ENCODE measurements at regions not wholly inside any gene's neighbourhood (a gene's known extent, or its start where the extent isn't known, plus 50 kb on each side); places are given as distances from the start of the nearest gene placed in this dataset.

DNA sequence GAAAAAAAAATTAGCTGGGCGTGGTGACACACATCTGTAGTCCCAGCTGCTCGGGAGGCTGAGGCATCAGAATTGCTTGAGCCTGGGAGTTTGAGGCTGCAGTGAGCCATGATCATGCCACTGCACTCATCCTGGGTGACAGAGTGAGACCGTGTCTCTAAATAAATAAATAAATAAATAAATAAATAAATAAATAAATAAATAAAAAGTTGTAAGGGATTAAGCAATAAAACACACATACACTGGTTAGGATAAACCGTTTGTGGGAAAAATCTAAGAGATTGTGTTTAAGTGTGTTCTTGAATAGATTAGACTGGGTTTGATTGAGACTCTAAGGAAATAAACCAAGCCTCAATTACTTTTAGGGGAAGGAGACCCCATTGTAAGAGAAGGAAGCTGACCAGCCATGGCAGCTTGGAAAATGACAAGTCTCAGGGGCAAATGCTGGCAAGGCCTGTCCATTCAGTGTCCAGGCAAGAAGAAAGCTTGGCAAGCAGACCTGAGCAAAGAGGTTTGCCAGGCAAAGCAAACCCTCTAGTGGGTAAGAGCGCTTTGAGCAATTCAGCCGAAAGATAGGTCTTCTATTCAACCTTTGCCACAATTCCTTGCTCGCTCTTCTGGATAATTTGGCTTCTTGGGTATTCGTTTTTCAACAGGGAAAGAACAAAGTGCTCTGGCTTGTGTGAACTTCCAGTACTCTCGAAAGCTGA is 106.9 kb upstream of the SERBP1 start:
- DNase-seq (no peak), ATAC-seq (ENCODE audit: poor library complexity) (no peak)
- H3K4me3 ChIP-seq (ENCODE audit: low read length), result no peak overlapping the region
- ChIA-PET POLR2A (no interaction called here), CTCF (interaction anchor here (1.4 to 2.5 kb wide), 2 partner anchors 223 to 224 kb away, joined by 4 to 8 read pairs; no protein-coding TSS in a partner anchor)
- no peak overlapping the region for H3K4me3 Mint-ChIP-seq
- no peaks in the 10 kb centered on the region for H3K4me1 ChIP-seq (ENCODE audit: insufficient read depth, low read length)
- no peaks in the 10 kb centered on the region for H3K36me3 ChIP-seq (ENCODE audit: insufficient read depth, low read length)
- intact Hi-C loops (cut with DNase I, micrococcal nuclease), result no loop called here
- no peaks in the 10 kb centered on the region for H3K36me3 Mint-ChIP-seq (ENCODE audit: low read depth)
- H3K27me3 Mint-ChIP-seq, result no peaks in the 10 kb centered on the region
- H3K9me3 Mint-ChIP-seq, result no peaks in the 10 kb centered on the region
- no peaks in the 10 kb centered on the region for H3K27me3 ChIP-seq (ENCODE audit: control insufficient read depth in 1 of 2, insufficient read depth in 2 of 2, low read length in 2 of 2)
- H3K27ac Mint-ChIP-seq, result no peak overlapping the region
- no peak for TF ChIP-seq CTCF (IDR thresholded peaks at IDR 0.05)
- H3K9me3 ChIP-seq (ENCODE audit: control insufficient read depth in 1 of 2, insufficient read depth in 1 of 2, low read length in 2 of 2), result no peaks in the 10 kb centered on the region
- no peak overlapping the region for H3K27ac ChIP-seq (ENCODE audit: low read depth in 1 of 2, low read length in 2 of 2)
- H3K4me1 Mint-ChIP-seq (ENCODE audit: low read depth), result no peaks in the 10 kb centered on the region

- H3K4me1 Mint-ChIP-seq (ENCODE audit: low read depth), result no peaks in the 10 kb centered on the region
- no peaks in the 10 kb centered on the region for H3K36me3 ChIP-seq (ENCODE audit: insufficient read depth, low read length)
- CTCF ChIA-PET, result interaction anchor here (1.4 kb wide), 1 partner anchor 223 kb away, joined by 4 read pairs; no protein-coding TSS in a partner anchor
- no peak overlapping the region for H3K4me3 Mint-ChIP-seq
- H3K9me3 Mint-ChIP-seq, result no peaks in the 10 kb centered on the region
- no peaks in the 10 kb centered on the region for H3K9me3 ChIP-seq (ENCODE audit: control insufficient read depth in 1 of 2, insufficient read depth in 1 of 2, low read length in 2 of 2)
- ATAC-seq (ENCODE audit: poor library complexity) (no peak), DNase-seq (no peak)
- intact Hi-C loops (cut with DNase I, micrococcal nuclease), result no loop called here
- POLR2A ChIA-PET, result no interaction called here
- no peaks in the 10 kb centered on the region for H3K27me3 ChIP-seq (ENCODE audit: control insufficient read depth in 1 of 2, insufficient read depth in 2 of 2, low read length in 2 of 2)
- H3K4me1 ChIP-seq (ENCODE audit: insufficient read depth, low read length), result no peaks in the 10 kb centered on the region
- H3K27ac ChIP-seq (ENCODE audit: low read depth in 1 of 2, low read length in 2 of 2), result no peak overlapping the region
- no peak overlapping the region for H3K4me3 ChIP-seq (ENCODE audit: low read length)
- H3K27ac Mint-ChIP-seq, result no peak overlapping the region
- no peak for TF ChIP-seq CTCF (IDR thresholded peaks at IDR 0.05)
- no peaks in the 10 kb centered on the region for H3K27me3 Mint-ChIP-seq
- no peaks in the 10 kb centered on the region for H3K36me3 Mint-ChIP-seq (ENCODE audit: low read depth)
These were observed 107.4 kb upstream of the SERBP1 start for GRCh38 chr1:67537667-67538018.

DNA sequence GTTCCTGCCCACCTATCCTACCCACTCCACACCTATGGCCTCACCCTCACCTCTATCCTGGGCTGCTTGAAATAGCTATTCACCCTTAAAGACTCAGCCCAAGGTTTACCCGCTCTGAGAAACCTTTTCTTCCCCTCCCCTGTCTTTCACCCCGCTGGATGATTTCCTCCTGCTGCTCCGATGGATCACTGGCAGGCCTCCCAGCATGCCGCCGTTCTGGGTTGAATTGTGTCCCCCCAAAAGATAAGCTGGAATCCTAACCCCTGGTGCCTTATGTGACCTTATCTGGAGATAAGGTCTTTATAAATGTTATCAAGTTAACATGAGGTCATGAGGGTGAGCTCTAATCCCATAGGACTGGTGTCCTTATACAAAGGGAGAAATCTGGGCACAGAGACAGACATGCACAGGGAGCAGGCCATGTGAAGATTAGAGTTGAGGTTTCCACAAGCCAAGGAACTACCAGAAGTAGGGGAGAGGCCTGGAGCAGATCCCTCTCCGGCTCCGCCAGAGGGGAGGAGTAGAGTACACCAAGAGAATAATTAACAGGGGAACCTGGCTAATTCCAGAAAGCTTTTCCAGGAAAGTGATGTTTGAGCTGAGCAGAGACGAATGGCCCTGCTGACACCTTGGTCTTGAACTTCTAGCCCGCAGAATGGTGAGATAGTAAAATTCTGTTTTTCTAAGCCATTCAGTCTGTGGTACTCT is 110.0 kb upstream of the SERBP1 start:
- no peaks in the 10 kb centered on the region for H3K4me1 Mint-ChIP-seq (ENCODE audit: low read depth)
- Histone ChIP-seq H3K36me3 (ENCODE audit: insufficient read depth, low read length) (no peaks in the 10 kb centered on the region), H3K27me3 (ENCODE audit: control insufficient read depth in 1 of 2, insufficient read depth in 2 of 2, low read length in 2 of 2) (no peaks in the 10 kb centered on the region), H3K27ac (ENCODE audit: low read depth in 1 of 2, low read length in 2 of 2) (no peak overlapping the region), H3K4me3 (ENCODE audit: low read length) (no peak overlapping the region), H3K4me1 (ENCODE audit: insufficient read depth, low read length) (no peaks in the 10 kb centered on the region), H3K9me3 (ENCODE audit: control insufficient read depth in 1 of 2, insufficient read depth in 1 of 2, low read length in 2 of 2) (no peaks in the 10 kb centered on the region)
- no peak overlapping the region for H3K27ac Mint-ChIP-seq
- H3K36me3 Mint-ChIP-seq (ENCODE audit: low read depth), result no peaks in the 10 kb centered on the region
- CTCF ChIA-PET, result no interaction called here
- no peak for ATAC-seq (ENCODE audit: poor library complexity)
- H3K9me3 Mint-ChIP-seq, result no peaks in the 10 kb centered on the region
- TF ChIP-seq CTCF (IDR thresholded peaks at IDR 0.05), result no peak
- POLR2A ChIA-PET, result no interaction called here
- intact Hi-C loops (cut with DNase I, micrococcal nuclease), result no loop called here
- DNase-seq, result no peak
- H3K4me3 Mint-ChIP-seq, result no peak overlapping the region
- no peaks in the 10 kb centered on the region for H3K27me3 Mint-ChIP-seq

Data from CD4-positive, alpha-beta T cell (primary cell).